ENCODE measurements at regions not wholly inside any gene's neighbourhood (a gene's known extent, or its start where the extent isn't known, plus 50 kb on each side); places are given as distances from the start of the nearest gene placed in this dataset.
A peak's percentile ranks its signal among the peaks of the same experiment; 100 is the strongest.

DNA sequence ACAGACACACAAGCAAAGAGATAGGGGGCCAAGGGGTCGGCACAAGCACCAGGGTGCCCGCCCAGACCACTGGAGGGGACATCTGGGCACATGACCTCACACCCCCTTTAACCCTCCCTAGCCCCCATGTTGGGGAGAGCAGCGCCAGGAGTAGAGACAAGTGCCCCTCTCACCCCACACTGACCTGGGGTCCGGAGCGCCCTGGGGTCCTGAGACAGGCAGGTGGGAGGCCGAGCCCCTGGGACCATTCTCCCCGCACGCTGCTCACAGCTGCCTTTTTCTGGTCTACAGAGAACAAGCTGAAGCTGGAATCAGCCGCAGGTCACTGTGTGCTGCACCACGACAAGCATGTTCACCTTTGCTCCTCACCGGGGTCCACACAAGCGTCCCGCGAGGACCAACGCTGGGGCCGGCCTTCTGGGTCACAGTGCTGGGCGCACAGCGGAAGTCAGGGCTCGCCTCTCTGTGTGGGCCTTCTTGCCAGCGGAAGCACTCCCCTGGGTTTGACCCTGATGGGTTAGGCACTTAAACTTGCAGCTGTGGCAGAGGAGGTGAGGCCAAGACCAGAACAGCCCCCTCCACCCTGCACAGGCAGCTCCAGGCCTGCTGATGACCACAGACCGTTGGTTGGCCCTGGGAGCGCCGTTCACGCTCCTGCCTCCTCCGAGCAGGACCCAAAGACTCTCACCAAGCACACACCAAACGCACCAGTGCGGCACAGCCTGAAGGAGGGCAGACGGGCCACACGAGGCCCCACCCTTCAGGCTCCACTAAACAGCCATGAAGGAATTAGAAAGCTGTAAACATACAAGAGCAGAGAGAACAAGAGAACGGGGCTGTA lies 275.3 kb downstream of the EIPR1 start:
- H3K4me1 Mint-ChIP-seq (ENCODE audit: low read depth, unreplicated experiment) = peaks cover 59% of the 10 kb centered on the region
- DNase-seq = no peak
- H3K4me3 Mint-ChIP-seq (ENCODE audit: unreplicated experiment) = peak overlapping the region; percentile 77
- H3K27ac Mint-ChIP-seq (ENCODE audit: unreplicated experiment) = peak overlapping the region; percentile 95
- H3K27me3 Mint-ChIP-seq (ENCODE audit: unreplicated experiment) = peaks cover 23% of the 10 kb centered on the region
- peaks cover 20% of the 10 kb centered on the region for H3K9me3 Mint-ChIP-seq (ENCODE audit: unreplicated experiment)
- H3K36me3 Mint-ChIP-seq (ENCODE audit: unreplicated experiment) = peaks cover 9% of the 10 kb centered on the region
- TF ChIP-seq, protein P1, sequence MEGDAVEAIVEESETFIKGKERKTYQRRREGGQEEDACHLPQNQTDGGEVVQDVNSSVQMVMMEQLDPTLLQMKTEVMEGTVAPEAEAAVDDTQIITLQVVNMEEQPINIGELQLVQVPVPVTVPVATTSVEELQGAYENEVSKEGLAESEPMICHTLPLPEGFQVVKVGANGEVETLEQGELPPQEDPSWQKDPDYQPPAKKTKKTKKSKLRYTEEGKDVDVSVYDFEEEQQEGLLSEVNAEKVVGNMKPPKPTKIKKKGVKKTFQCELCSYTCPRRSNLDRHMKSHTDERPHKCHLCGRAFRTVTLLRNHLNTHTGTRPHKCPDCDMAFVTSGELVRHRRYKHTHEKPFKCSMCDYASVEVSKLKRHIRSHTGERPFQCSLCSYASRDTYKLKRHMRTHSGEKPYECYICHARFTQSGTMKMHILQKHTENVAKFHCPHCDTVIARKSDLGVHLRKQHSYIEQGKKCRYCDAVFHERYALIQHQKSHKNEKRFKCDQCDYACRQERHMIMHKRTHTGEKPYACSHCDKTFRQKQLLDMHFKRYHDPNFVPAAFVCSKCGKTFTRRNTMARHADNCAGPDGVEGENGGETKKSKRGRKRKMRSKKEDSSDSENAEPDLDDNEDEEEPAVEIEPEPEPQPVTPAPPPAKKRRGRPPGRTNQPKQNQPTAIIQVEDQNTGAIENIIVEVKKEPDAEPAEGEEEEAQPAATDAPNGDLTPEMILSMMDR (IDR thresholded peaks at IDR 0.05; ENCODE audit: partially characterized antibody, unreplicated experiment) = no peak

DNA sequence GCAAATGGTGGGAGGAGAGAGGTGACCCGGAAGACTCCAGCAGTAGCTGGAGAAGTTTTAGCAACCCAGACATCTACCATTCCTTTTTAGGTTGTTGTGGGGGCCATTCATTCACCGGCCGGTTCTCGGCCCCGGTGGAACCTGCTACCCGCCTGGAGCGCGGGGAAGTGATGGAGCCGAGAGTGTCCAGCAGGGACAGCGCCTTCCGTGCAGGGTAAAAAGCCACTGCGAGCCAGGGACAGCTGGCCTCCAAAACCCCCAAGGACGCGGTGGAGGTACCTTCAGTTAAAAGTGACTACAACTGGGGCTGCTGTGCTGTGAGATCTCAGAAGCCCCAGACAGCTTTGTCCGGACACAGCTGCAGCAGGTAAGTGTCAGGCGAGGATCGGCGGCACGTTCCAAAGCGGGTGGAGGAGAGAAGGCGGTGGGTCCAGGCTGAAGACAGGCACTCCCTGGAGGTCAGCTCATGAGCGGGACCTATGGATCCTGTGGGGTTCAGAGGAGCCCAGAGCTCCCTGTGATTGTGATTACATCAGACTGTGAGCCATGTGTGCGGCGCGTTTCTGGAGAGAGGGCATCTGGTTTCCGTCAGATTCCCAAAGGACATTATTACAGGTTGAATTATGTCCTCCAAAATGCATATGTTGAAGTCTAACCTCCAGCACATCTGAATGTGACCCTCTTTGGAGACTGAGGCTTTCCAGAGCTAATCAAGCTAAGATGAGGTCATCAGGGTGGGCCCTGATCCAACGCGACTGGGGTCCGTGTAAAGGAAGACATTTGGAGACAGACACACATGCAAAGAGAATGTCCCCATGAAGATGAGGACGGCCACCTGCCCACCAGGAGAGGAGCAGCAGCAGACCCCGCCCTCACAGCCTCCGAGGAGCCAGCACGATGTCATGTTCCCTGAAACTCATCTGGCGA lies 276.3 kb downstream of the EIPR1 start:
- peaks cover 58% of the 10 kb centered on the region for H3K4me1 Mint-ChIP-seq (ENCODE audit: low read depth, unreplicated experiment)
- TF ChIP-seq, protein P1 (IDR thresholded peaks at IDR 0.05; ENCODE audit: partially characterized antibody, unreplicated experiment) = no peak
- H3K27ac Mint-ChIP-seq (ENCODE audit: unreplicated experiment) = peak overlapping the region; percentile 92
- H3K4me3 Mint-ChIP-seq (ENCODE audit: unreplicated experiment) = peak overlapping the region; percentile 77
- H3K36me3 Mint-ChIP-seq (ENCODE audit: unreplicated experiment) = peaks cover 9% of the 10 kb centered on the region
- H3K9me3 Mint-ChIP-seq (ENCODE audit: unreplicated experiment) = peaks cover 20% of the 10 kb centered on the region
- peaks cover 20% of the 10 kb centered on the region for H3K27me3 Mint-ChIP-seq (ENCODE audit: unreplicated experiment)
- DNase-seq = no peak

DNA sequence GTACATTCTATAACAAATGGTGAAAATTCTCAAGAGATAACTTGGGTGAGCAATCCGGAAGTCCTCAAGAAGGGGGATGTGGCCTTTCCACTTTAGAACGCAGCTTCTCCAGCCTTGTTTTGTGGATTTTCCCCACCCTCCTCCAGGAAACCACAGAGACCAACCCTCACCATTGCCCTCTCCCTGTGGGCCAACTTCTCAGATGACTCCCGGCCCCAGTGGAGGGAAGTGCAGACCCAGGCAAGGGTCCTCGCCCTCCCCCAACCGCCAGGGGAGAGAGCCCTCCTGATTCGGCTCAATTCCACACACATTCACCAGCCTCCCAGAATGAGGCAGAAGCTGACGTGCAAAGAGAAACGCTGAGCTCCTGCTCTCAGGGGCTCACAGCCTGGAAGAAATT lies 277.2 kb downstream of the EIPR1 start:
- DNase-seq = no peak
- peaks cover 17% of the 10 kb centered on the region for H3K9me3 Mint-ChIP-seq (ENCODE audit: unreplicated experiment)
- peaks cover 54% of the 10 kb centered on the region for H3K4me1 Mint-ChIP-seq (ENCODE audit: low read depth, unreplicated experiment)
- H3K27me3 Mint-ChIP-seq (ENCODE audit: unreplicated experiment) = peaks cover 22% of the 10 kb centered on the region
- H3K36me3 Mint-ChIP-seq (ENCODE audit: unreplicated experiment) = peaks cover 9% of the 10 kb centered on the region
- peak overlapping the region; percentile 86 for H3K27ac Mint-ChIP-seq (ENCODE audit: unreplicated experiment)
- H3K4me3 Mint-ChIP-seq (ENCODE audit: unreplicated experiment) = no peak overlapping the region
- TF ChIP-seq, protein P1 (IDR thresholded peaks at IDR 0.05; ENCODE audit: partially characterized antibody, unreplicated experiment) = no peak

DNA sequence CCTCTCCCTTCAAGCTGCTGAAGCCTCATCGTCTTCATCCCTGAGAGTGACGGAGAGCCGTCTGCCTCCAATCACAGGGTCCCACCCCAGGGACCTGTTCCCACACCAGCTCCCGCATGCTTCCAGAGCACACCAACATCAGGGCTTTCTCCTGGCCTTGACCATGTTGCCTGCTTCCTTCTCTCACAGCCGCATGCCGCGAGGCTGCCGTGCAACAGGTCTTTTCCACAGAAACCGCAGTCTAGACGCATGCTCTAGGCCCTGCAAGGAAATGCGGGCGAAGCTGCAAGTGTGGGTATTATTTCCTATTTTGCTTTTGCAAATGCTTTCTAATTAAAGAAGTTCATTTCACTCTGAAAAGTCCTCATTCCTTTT lies 277.8 kb downstream of the EIPR1 start:
- Mint-ChIP-seq H3K36me3 (ENCODE audit: unreplicated experiment) (peaks cover 9% of the 10 kb centered on the region), H3K27ac (ENCODE audit: unreplicated experiment) (no peak overlapping the region), H3K27me3 (ENCODE audit: unreplicated experiment) (peaks cover 20% of the 10 kb centered on the region), H3K9me3 (ENCODE audit: unreplicated experiment) (peaks cover 16% of the 10 kb centered on the region), H3K4me1 (ENCODE audit: low read depth, unreplicated experiment) (peaks cover 48% of the 10 kb centered on the region), H3K4me3 (ENCODE audit: unreplicated experiment) (no peak overlapping the region)
- DNase-seq = no peak
- TF ChIP-seq, protein P1 (IDR thresholded peaks at IDR 0.05; ENCODE audit: partially characterized antibody, unreplicated experiment) = no peak

Data from glutamatergic neuron (in vitro differentiated cells).